H54 (cell line): ENCODE measurements at regions not wholly inside any gene's neighbourhood (a gene's known extent, or its start where the extent isn't known, plus 50 kb on each side); places are given as distances from the start of the nearest gene placed in this dataset.
"Not testable (repeated sequence)": the region's sequence is repeated elsewhere in the genome, so short reads cannot be mapped to it uniquely, and the experiment has no call there.

ENCODE experiments used
- DNase-seq: peaks from one replicate; pipeline ENCODE4 v3.0.0; 2011; ENCODE audit warnings: low spot score, mixed read lengths; ENCODE audit not compliant: insufficient read length
- FAIRE-seq: peaks from 3 replicates; lab custom pipeline; 2011; peaks lifted over from hg19 to GRCh38; lab: Jason Lieb, UNC
- POLR2A ChIP-seq: IDR thresholded peaks from 2 replicates; pipeline ENCODE4 v1.6.1; 2011; ENCODE audit warnings: low read depth, mild to moderate bottlenecking, low read length

DNA sequence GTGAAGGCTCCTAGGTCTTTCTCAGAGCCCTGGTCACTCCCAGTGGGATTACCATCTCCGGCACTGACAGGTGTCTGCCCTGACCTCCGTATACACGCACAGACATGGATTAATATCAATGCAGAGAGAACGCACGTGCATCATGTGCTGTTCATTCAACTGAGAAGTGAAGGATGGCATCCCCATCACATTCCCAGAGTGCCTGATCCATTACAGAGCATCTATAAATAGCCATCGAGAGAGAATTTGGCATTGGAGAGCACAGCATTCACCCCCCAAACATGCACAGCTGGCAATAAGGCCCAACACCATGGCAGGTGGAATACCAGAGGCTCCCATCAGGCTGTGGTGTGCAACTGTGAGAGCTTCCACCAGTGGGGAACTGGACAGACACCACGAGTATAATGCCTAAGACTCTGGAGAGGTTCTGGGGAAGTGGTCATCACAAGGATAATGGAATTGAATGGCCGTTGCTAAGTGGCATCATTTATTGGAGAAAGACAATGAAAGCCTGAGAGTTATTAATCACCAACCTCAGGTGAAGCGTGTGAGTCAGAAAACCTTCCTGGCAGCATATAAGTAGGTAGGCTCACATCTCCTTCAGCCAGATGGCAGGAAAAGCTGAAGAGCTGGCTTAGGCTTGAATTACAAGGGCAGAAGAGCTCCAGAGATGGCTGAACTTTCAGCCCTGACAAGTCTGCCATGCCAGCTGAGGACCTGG lies 244.5 kb upstream of the ID2 start:
- TF ChIP-seq POLR2A: no peak
- no peak for FAIRE-seq

DNA sequence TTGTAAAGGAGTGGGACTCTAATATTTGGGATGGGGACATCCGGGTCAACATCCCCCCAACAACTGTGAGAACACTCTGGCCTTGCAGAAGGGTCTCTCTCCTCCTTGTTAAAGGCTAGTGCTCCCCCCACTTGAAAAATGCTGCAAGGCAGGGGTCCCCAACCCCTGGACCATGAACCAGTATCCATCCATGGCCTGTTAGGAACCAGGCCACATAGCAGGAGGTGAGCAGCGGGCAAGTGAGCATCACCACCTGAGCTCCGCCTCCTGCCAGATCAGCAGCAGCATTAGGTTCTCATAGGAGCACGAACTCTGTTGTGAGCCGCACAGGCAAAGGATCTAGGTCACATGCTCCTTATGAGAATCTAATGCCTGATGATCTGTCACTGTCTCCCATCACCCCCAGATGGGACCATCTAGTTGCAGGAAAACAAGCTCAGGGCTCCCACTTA lies 243.9 kb upstream of the ID2 start:
- no peak for TF ChIP-seq POLR2A
- FAIRE-seq (no peak), DNase-seq (no peak)

More for the DNA sequence above, 244.5 kb upstream of the ID2 start:
- DNase-seq: no peak

DNA sequence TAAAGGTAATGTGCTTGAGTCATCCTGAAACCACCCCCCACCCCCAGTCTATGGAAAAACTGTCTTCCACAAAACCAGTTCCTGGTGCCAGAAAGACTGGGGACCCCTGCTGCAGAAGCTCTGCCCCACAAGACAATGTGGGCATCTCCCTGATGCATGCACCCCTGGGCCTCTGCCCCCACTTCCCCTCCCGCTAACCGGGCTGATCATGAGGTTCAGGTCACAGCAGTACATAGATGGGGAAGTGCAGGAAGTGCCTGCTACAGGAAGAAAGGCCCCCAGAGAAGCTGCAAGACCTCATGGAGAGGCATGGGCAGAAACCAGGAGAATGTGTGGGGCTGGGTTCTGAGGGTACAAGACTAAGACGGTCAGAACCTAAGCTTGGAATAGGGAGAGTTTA lies 243.4 kb upstream of the ID2 start:
- TF ChIP-seq POLR2A: no peak
- no peak for FAIRE-seq
- no peak for DNase-seq

DNA sequence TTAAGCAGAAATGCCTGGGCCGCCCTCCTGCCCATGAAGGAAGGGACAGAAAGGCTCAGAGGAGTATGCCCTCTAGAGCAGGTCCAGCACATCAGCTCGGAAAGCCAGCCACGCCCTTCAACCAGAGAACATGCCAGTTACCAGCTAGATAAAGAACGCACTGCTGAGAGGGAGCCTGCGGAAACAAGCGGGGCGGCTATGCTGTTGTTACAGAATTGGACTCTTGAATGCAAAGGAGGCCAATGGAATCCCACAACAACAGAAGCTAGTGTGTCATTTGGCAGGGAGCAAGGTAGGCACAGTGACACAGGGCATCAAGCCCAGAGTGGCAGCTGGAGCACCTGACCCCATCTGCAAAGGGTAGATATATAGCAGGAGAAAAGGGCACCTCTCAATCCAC lies 242.9 kb upstream of the ID2 start:
- no peak for FAIRE-seq

DNA sequence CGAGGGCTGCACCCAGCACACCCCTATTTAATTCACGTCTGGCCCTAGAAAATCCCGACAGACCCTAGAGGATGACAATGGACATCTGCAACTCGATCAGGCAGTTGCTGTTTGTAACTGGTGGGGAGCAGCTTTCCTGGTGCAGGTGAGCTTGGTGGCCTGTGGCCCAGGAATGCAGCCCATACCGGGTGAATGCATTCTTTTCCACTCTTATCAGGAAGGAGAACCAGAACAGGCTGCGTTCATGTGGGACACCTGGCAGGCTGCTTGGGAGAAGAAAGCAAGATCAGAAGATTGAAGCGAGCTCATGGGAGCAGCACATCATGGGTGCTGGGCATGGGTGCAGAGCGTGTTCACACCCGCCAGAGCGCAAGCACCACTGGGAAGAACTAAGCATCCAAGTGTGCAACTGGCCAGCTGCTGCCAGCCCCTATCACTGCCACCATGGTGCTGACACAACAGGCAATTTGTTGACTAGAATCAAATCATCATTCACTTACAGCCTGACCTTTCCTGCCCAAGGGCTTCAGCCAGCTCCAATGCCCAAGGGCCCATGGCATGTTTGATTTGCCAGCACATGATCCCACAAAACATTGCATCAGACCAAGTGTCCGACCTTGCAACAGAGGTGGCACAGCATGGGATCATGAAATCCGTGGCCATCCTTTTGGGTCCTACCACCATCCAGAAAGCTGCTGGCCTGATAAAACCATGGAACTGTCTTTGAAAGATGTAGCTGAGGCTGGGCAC lies 241.7 kb upstream of the ID2 start:
- DNase-seq (no peak), FAIRE-seq (no peak)
- no peak for TF ChIP-seq POLR2A

More for the DNA sequence above, 242.9 kb upstream of the ID2 start:
- no peak for DNase-seq
- TF ChIP-seq POLR2A: no peak

DNA sequence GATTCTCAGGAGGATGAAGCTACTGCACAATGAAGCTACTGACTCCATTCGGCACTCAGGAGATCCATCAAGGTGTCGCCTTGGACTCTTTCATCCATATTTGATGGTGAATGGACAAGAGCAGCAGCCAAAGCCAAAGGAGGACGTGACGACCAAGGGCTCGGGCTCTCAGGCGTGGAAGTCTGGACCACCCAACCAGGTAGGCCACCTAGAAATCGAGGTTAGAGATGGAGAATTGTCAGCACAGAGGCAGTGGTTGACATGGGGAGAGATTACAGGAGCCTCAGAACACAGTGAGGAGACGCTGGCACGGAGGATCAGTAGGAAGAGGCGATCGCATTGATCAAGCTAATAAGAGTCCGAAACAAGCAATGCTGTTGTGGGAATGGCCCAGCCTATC lies 240.5 kb upstream of the ID2 start:
- no peak for TF ChIP-seq POLR2A
- FAIRE-seq: no peak
- DNase-seq: no peak

DNA sequence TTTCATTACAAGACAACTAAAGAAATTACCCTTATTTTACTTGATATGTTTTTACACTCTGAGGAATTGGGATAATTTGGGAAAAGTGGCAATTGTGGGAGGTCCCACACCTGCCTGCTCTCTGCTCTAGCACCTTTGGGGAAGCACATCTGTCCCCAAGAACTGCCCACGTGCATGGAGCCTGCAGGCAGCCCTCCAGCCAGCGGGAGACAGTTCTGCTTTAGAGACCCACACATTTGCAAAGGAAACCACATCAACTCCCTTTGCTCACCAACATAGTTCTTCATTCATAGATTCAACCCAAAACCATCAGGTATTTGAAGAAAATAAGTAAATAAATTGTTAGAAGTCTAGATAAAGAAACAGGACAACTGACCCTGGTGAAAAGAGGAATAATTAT lies 239.9 kb upstream of the ID2 start:
- FAIRE-seq (no peak), DNase-seq (no peak)
- TF ChIP-seq POLR2A: no peak

DNA sequence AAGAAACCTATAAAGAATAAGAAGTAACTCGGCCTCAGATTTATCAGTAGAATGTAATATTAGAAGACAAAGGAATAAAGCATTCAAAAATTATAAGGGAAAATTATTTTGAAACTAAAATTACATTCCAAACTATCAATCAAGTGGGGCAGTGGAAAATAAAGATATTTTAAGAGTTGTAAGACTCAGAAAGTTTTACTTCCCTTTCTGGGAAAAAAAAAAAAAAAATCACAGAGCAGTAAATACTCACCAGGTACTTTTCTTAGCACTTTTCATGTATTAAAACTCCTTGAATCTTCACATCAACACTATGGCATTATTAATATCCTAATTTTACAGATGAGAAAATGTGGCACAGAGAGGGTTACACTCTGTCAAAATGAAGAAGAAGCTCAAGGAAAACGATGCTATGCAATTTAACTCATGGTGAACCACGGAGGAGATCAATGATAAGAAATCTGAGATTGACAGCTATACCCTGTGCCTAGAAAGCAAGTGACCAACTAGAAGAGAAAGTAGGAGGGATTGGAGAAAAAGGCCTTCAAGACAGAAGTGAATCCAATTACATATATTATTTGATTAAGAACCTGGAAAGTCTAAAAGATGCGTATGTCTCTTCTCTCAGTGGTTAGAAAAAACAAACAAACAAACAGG lies 238.9 kb upstream of the ID2 start:
- DNase-seq (no peak), FAIRE-seq (no peak)
- TF ChIP-seq POLR2A: no peak

DNA sequence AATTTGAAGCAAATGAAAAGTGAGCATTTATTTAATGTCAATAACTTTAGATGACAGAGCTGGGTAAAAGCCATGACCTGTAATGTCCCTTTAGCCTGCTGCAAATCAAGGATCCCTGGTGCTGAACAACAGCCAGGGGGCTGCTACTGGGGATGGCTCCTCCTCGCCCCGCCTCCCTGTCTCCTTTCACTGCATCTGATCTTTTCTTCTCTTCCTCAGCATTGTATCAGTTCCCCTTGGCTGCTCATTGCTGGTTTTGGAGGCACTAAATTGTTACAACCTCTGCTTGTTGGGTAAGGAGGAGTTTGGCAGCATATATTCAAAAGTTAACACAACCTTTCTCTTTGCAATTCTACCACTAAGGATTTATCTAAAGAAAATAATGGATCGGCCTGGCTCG lies 236.3 kb upstream of the ID2 start:
- DNase-seq (no peak), FAIRE-seq (no peak)

DNA sequence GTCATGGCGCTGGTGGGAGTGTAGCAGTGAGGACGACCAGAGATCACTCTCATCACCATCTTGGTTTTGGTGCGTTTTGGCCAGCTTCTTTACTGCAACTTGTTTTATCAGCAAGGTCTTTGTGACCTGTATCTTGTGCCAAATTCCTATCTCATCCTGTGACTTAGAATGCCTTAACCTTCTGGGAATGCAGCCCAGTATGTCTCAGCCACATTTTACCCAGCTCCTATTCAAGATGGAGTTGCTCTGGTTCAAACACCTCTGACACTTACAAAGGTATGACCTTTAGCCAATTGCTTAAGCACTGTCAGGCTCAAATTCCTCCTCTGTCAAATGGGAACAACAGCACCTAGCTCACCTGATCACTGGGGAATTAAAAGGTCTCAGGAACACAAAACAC lies 235.1 kb upstream of the ID2 start:
- FAIRE-seq: peak; percentile 89
- not testable (repeated sequence) for DNase-seq

More for the DNA sequence above, 236.3 kb upstream of the ID2 start:
- no peak for TF ChIP-seq POLR2A

DNA sequence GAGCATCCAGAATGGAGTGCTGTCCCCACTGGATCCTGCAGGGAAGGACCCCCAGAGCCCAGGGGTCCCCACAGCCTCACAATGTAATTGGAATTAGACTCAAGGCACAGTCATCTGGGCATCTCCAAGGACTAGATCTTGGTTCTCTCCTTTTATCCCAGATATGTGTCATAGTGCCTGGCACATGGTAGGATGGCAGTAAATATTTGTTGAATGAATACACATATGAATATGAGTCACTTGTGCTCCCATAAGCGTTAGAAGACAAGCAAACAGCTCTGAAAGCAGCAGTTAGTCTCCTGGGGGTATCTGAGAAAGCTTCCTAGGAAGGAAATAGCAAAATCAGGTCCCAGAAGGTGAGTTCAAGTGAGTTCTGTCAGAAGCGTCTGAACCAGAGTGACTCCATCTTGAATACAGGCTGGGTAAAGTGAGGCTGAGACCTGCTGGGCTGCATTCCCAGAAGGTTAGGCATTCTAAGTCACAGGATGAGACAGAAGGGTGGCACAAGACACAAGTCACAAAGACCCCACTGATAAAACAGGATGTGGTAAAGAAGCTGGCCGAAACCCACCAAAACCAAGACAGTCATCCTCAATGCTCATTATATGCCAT lies 234.1 kb upstream of the ID2 start:
- DNase-seq (peak; percentile 79), FAIRE-seq (peak; percentile 91)
- no peak for TF ChIP-seq POLR2A

DNA sequence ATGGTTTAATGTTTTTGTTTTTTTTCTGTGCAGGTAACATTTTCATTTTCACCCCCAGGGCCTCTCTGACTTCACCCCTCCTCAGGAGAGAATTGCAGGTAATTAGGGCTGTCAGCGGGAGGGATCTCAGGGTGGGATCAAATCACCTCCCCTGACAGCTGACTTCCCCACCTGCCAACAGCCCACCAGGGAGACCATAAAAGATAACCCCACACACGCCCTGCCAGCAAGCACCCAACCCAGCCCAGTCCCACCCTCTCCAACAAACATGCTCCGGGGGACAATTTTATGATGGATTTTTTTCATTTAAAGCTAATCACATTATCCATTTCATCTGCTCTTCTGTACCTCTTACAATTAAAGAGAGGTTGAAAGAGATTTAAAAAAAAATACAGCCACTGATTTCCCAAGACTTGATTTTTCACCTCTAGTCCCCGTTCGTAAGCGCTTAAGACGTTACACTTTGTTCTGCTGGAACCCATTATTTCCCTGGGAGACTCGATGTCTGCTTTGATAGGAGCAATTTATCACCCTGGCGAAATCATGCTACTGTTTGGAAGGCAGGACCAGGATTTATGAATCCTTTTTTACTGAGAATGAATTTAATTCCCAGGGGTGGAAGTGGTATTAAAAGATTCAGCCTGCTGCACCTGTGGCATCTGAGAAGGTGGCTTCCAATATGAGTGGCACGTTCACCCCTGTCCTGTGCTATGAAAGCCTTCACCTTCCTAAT lies 232.9 kb upstream of the ID2 start:
- FAIRE-seq: no peak
- DNase-seq: no peak
- no peak for TF ChIP-seq POLR2A

DNA sequence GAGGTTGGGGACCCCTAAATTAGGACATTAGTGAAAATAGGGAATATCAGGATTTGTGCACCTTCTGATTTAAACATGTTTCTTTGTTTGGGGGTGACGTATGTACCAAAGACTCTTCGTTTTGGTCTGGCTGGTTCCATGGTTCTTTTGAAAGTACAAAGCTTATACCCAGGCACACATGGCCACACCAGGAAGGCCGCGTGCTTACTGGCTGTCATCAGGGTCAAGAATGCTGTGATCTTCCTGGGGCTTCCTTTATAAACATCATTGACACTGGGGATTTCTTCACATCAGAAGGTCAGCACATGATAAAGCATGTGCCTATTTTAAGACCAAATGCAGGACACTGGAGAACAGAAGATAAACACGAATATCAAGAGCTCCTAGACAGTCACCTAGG lies 230.6 kb upstream of the ID2 start:
- DNase-seq: no peak
- no peak for TF ChIP-seq POLR2A
- FAIRE-seq: no peak
